HCT116 (cell line): ENCODE measurements at regions not wholly inside any gene's neighbourhood (a gene's known extent, or its start where the extent isn't known, plus 50 kb on each side); places are given as distances from the start of the nearest gene placed in this dataset.

Experiments used
- ATAC-seq: fragments of 200-7000 bp; cut with Tn5 transposase; 2 replicates; pipeline ENCODE4 v1.9.1; 2020; ENCODE audit warnings: mild to moderate bottlenecking, moderate library complexity
- BruUV-seq: library from RNA; stranded (reverse); fragments of 400-500 nt; replicated peaks from 2 replicates; lab custom pipeline; 2021; lab: Mats Ljungman, UMichigan
- CTCF ChIA-PET: fragments of 300-600 bp; sonication (Branson Sonifier 250); formaldehyde crosslinking; loops from one replicate; lab custom pipeline; 2021; ENCODE audit warnings: antibody characterized with exemption; lab: Charles Lee
- POLR2A ChIA-PET: fragments of 300-600, 350-600 bp; sonication (Branson Sonifier 250); formaldehyde crosslinking; loops from one replicate; lab custom pipeline; 2021; ENCODE audit warnings: antibody characterized with exemption; lab: Charles Lee
- RAD21 ChIA-PET, 2 experiments: fragments of 300-600 bp; sonication (Branson Sonifier 250); formaldehyde crosslinking; loops; one replicate each; lab custom pipeline; 2023; ENCODE audit warnings: low total read pairs in 2 of 2; ENCODE audit not compliant: uncharacterized antibody in 2 of 2, unreplicated experiment in 2 of 2, low non-redundant PET in 1 of 2; lab: Charles Lee
- DNase-seq: peaks from one replicate; pipeline ENCODE4 v3.0.0-alpha.2; 2010; ENCODE audit warnings: low read depth, low spot score
- H2AFZ ChIP-seq: fragments of 200-600 bp; shearing (Covaris generic), sonication (generic); 2 replicates; pipeline ENCODE4 v1.6.1; 2017; ENCODE audit warnings: low read depth, mixed run types, mixed read lengths, antibody characterized with exemption, low read length; ENCODE audit not compliant: poor library complexity, severe bottlenecking
- H3K27ac ChIP-seq: 2 replicates; pipeline ENCODE4 v1.5.1; 2012; ENCODE audit warnings: low read depth, low read length
- H3K27me3 ChIP-seq: fragments of 200-600 bp; sonication (generic); 2 replicates; pipeline ENCODE4 v1.6.1; 2016; ENCODE audit warnings: mixed run types, low read length, mixed read lengths; ENCODE audit not compliant: insufficient read depth
- H3K36me3 ChIP-seq, 2 experiments: fragments of 200-500 bp in 1 of 2; fragments of 200-600 bp in 1 of 2; sonication (Bioruptor generic) in 1 of 2; sonication (generic) in 1 of 2; 2 replicates each; pipeline versions ENCODE4 v1.5.1 to v1.6.1; 2014 to 2016; ENCODE audit warnings: low read length in 2 of 2, inconsistent platforms in 1 of 2, mixed read lengths in 1 of 2, mixed run types in 1 of 2; ENCODE audit not compliant: insufficient read depth in 2 of 2, control insufficient read depth in 1 of 2
- H3K4me1 ChIP-seq, 2 experiments: fragments of 200-600 bp in 1 of 2; sonication (generic) in 1 of 2; 2 replicates each; pipeline versions ENCODE4 v1.5.1 to v1.6.1; 2012 to 2017; ENCODE audit warnings: low read length in 2 of 2, inconsistent platforms in 1 of 2, mild to moderate bottlenecking in 1 of 2, mixed read lengths in 1 of 2, mixed run types in 1 of 2, moderate library complexity in 1 of 2; ENCODE audit not compliant: insufficient read depth in 2 of 2, control insufficient read depth in 1 of 2
- H3K4me2 ChIP-seq: fragments of 200-600 bp; sonication (generic); 2 replicates; pipeline ENCODE4 v1.6.1; 2017; ENCODE audit warnings: mixed run types, low read length, mixed read lengths
- H3K4me3 ChIP-seq, 2 experiments: fragments of 200-600 bp in 1 of 2; sonication (generic) in 1 of 2; replicated peaks in 1 of 2; 2 replicates each; pipeline ENCODE4 v1.5.1; 2011 to 2016; ENCODE audit warnings: low read length in 2 of 2, control low read depth in 1 of 2, low read depth in 1 of 2, mild to moderate bottlenecking in 1 of 2, mixed read lengths in 1 of 2, mixed run types in 1 of 2
- H3K79me2 ChIP-seq: fragments of 200-600 bp; sonication (generic); 2 replicates; pipeline ENCODE4 v1.6.1; 2017; ENCODE audit warnings: mild to moderate bottlenecking, mixed run types, low read length, moderate library complexity, mixed read lengths; ENCODE audit not compliant: insufficient read depth
- H3K9ac ChIP-seq: fragments of 200-600 bp; sonication (generic); 2 replicates; pipeline ENCODE4 v1.6.1; 2016; ENCODE audit warnings: low read length, mixed read lengths
- H3K9me2 ChIP-seq: fragments of 200-600 bp; sonication (generic), shearing (Covaris generic); 2 replicates; pipeline ENCODE4 v1.6.1; 2017; ENCODE audit warnings: mixed run types, mild to moderate bottlenecking, moderate library complexity; ENCODE audit not compliant: insufficient read depth
- H3K9me3 ChIP-seq, 2 experiments: fragments of 200-500 bp in 1 of 2; fragments of 200-600 bp in 1 of 2; sonication (Bioruptor generic) in 1 of 2; sonication (generic) in 1 of 2; 2 replicates each; pipeline ENCODE4 v1.6.1; 2014 to 2017; ENCODE audit warnings: low read length in 2 of 2, mixed read lengths in 2 of 2, inconsistent platforms in 1 of 2, low read depth in 1 of 2, mild to moderate bottlenecking in 1 of 2, mixed run types in 1 of 2, moderate library complexity in 1 of 2; ENCODE audit not compliant: control insufficient read depth in 1 of 2, insufficient read depth in 1 of 2
- H4K20me1 ChIP-seq: fragments of 200-600 bp; sonication (generic), shearing (Covaris generic); 2 replicates; pipeline ENCODE4 v1.6.1; 2017; ENCODE audit warnings: mixed run types, mild to moderate bottlenecking, moderate library complexity; ENCODE audit not compliant: insufficient read depth
- ATF3 ChIP-seq: IDR thresholded peaks from 2 replicates; pipeline ENCODE4 v1.6.1; 2012
- CBX3 ChIP-seq: IDR thresholded peaks from 2 replicates; pipeline ENCODE4 v1.6.1; 2012; ENCODE audit warnings: low read depth
- FOSL1 ChIP-seq: IDR thresholded peaks from 2 replicates; pipeline ENCODE4 v1.6.1; 2012; ENCODE audit warnings: low read depth
- MAX ChIP-seq: IDR thresholded peaks from 2 replicates; pipeline ENCODE4 v1.6.1; 2012
- TCF7L2 ChIP-seq: IDR thresholded peaks from 2 replicates; pipeline ENCODE4 v1.7.0; 2011; ENCODE audit warnings: borderline replicate concordance, inconsistent platforms; ENCODE audit not compliant: insufficient read depth, insufficient read length; ENCODE audit errors: extremely low read depth
- intact Hi-C: fragments of 100-400 bp; cut with micrococcal nuclease; formaldehyde crosslinking; loops from 2 replicates; pipeline ENCODE4 v1.10.0; 2022

GRCh38 chr7:125605241-125605640, 675.6 kb upstream of the POT1 start:
- H4K20me1 ChIP-seq: no peaks in the 10 kb centered on the region
- no peaks in the 10 kb centered on the region for H3K4me1 ChIP-seq
- BruUV-seq: no TSS peak
- H3K9me2 ChIP-seq: no peaks in the 10 kb centered on the region
- DNase-seq (no peak), ATAC-seq (no peak)
- intact Hi-C loops: no loop called here
- no peak overlapping the region for H3K4me3 ChIP-seq
- H3K9me3 ChIP-seq: no peaks in the 10 kb centered on the region
- H3K27me3 ChIP-seq: no peaks in the 10 kb centered on the region
- ChIA-PET POLR2A (no interaction called here), CTCF (no interaction called here), RAD21 (no interaction called here)
- no peaks in the 10 kb centered on the region for H3K79me2 ChIP-seq
- H3K4me2 ChIP-seq: no peak overlapping the region
- no peaks in the 10 kb centered on the region for H3K36me3 ChIP-seq
- TF ChIP-seq MAX: no peak
- TF ChIP-seq TCF7L2: no peak
- TF ChIP-seq ATF3: no peak
- TF ChIP-seq, all 23 proteins: peak for 0
- Histone ChIP-seq H3K27ac (no peak overlapping the region), H3K9ac (no peak overlapping the region), H2AFZ (no peak overlapping the region)

DNA sequence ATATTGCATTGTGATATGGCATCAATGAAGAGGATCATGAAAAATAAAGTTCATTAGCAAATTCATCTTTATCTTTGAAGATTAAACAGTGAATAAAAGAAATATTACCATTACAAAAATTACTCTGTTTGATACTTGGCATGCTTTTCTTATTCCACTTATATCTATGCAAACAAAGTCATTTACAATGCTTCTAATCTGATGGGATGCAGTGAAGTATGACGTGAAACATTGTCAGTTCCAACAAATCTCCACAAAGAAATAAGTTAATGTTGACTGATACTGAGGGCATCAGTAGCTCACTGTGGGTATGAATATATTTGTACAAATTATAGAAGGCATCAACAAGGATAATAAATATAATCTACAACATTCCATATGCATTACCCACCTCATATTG, 672.8 kb upstream of the POT1 start:
- CTCF ChIA-PET: no interaction called here
- POLR2A ChIA-PET: no interaction called here
- Histone ChIP-seq H3K4me3 (no peak overlapping the region), H3K79me2 (no peaks in the 10 kb centered on the region), H3K9me2 (no peaks in the 10 kb centered on the region), H3K36me3 (no peaks in the 10 kb centered on the region), H2AFZ (no peak overlapping the region), H4K20me1 (no peaks in the 10 kb centered on the region), H3K9me3 (no peaks in the 10 kb centered on the region), H3K27ac (no peak overlapping the region), H3K4me1 (no peaks in the 10 kb centered on the region), H3K27me3 (no peaks in the 10 kb centered on the region), H3K9ac (no peak overlapping the region), H3K4me2 (no peak overlapping the region)
- BruUV-seq: no TSS peak
- RAD21 ChIA-PET: no interaction called here
- intact Hi-C loops: no loop called here
- TF ChIP-seq FOSL1: no peak
- no peak for TF ChIP-seq CBX3
- DNase-seq: no peak
- no peak for ATAC-seq
